Liver (tissue), 8 donors: ENCODE measurements at regions not wholly inside any gene's neighbourhood (a gene's known extent, or its start where the extent isn't known, plus 50 kb on each side); places are given as distances from the start of the nearest gene placed in this dataset.

Source experiments
- DNase-seq: peaks from one replicate; pipeline ENCODE4 v3.0.0-alpha.2; 2017; ENCODE audit warnings: low spot score
- H3K27ac ChIP-seq, 2 donors: one replicate each; pipeline ENCODE4 v1.7.0; 2013; ENCODE audit warnings: inconsistent platforms in 2 of 2, low read length in 2 of 2, control low read depth in 1 of 2, low read depth in 1 of 2, mild to moderate bottlenecking in 1 of 2
- H3K27me3 ChIP-seq, 4 donors: one replicate each; pipeline versions ENCODE4 v1.6.1 to v1.7.0; 2013; ENCODE audit warnings: low read length in 3 of 4, inconsistent platforms in 1 of 4, mild to moderate bottlenecking in 1 of 4, moderate library complexity in 1 of 4; ENCODE audit not compliant: control insufficient read depth in 4 of 4, insufficient read depth in 4 of 4
- H3K36me3 ChIP-seq, 4 donors: one replicate each; pipeline versions ENCODE4 v1.6.1 to v1.7.0; 2013; ENCODE audit warnings: low read length in 3 of 4, mild to moderate bottlenecking in 3 of 4, low read depth in 1 of 4, moderate library complexity in 1 of 4; ENCODE audit not compliant: control insufficient read depth in 4 of 4, insufficient read depth in 3 of 4
- H3K4me1 ChIP-seq, 4 donors: one replicate each; pipeline versions ENCODE4 v1.6.1 to v1.7.0; 2013; ENCODE audit warnings: low read length in 3 of 4, mild to moderate bottlenecking in 3 of 4, moderate library complexity in 1 of 4; ENCODE audit not compliant: control insufficient read depth in 4 of 4, insufficient read depth in 4 of 4
- H3K4me3 ChIP-seq, 3 donors: one replicate each; pipeline versions ENCODE4 v1.6.1 to v1.7.0; 2013; ENCODE audit warnings: low read length in 3 of 3, control low read depth in 1 of 3, low read depth in 1 of 3, mild to moderate bottlenecking in 1 of 3
- H3K9ac ChIP-seq, 2 donors: one replicate each; pipeline ENCODE4 v1.7.0; 2013; ENCODE audit warnings: low read length in 2 of 2, mild to moderate bottlenecking in 2 of 2, moderate library complexity in 2 of 2, control low read depth in 1 of 2, low read depth in 1 of 2
- H3K9me3 ChIP-seq, 4 donors: one replicate each; pipeline versions ENCODE4 v1.6.1 to v1.7.0; 2013; ENCODE audit warnings: low read length in 3 of 4; ENCODE audit not compliant: control insufficient read depth in 4 of 4
- EGR1 ChIP-seq, 2 donors: IDR thresholded peaks; 2 replicates each; pipeline ENCODE4 v1.6.1; 2016 to 2018; ENCODE audit warnings: antibody characterized with exemption in 2 of 2, low read depth in 2 of 2
- FOXA1 ChIP-seq: IDR thresholded peaks from 2 replicates; pipeline ENCODE4 v1.6.1; 2016; ENCODE audit warnings: antibody characterized with exemption
- FOXA2 ChIP-seq: IDR thresholded peaks from 2 replicates; pipeline ENCODE4 v1.6.1; 2016; ENCODE audit warnings: antibody characterized with exemption
- GABPA ChIP-seq, 2 donors: IDR thresholded peaks in 1 of 2; conservative IDR thresholded peaks in 1 of 2; 2 replicates each; pipeline ENCODE4 v1.6.1; 2016; ENCODE audit warnings: antibody characterized with exemption in 2 of 2, mild to moderate bottlenecking in 1 of 2, moderate library complexity in 1 of 2
- HNF4A ChIP-seq, 2 donors: conservative IDR thresholded peaks; 2 replicates each; pipeline ENCODE4 v1.6.1; 2016; ENCODE audit warnings: antibody characterized with exemption in 2 of 2, mild to moderate bottlenecking in 2 of 2
- HNF4G ChIP-seq: IDR thresholded peaks from 2 replicates; pipeline ENCODE4 v1.6.1; 2016; ENCODE audit warnings: antibody characterized with exemption
- JUND ChIP-seq, 2 donors: IDR thresholded peaks; 2 replicates each; pipeline ENCODE4 v1.6.1; 2016; ENCODE audit warnings: antibody characterized with exemption in 2 of 2
- RAD21 ChIP-seq, 2 donors: IDR thresholded peaks; 2 replicates each; pipeline ENCODE4 v1.6.1; 2016; ENCODE audit warnings: antibody characterized with exemption in 2 of 2, mild to moderate bottlenecking in 2 of 2
- RXRA ChIP-seq, 2 donors: IDR thresholded peaks; 2 replicates each; pipeline ENCODE4 v1.6.1; 2017 to 2018; ENCODE audit warnings: antibody characterized with exemption in 2 of 2, mild to moderate bottlenecking in 1 of 2
- SP1 ChIP-seq: IDR thresholded peaks from 2 replicates; pipeline ENCODE4 v1.6.1; 2018; ENCODE audit warnings: antibody characterized with exemption, mild to moderate bottlenecking
- TAF1 ChIP-seq: conservative IDR thresholded peaks from 2 replicates; pipeline ENCODE4 v1.6.1; 2016; ENCODE audit warnings: antibody characterized with exemption, mild to moderate bottlenecking
- YY1 ChIP-seq: IDR thresholded peaks from 2 replicates; pipeline ENCODE4 v1.6.1; 2016; ENCODE audit warnings: antibody characterized with exemption, mild to moderate bottlenecking
- WGBS: extraction: QIAGEN DNeasy Blood & Tissue Kit; methylation state at CpG from one replicate; pipeline ENCODE4 v1.1.7; 2013; 5-methylcytosine and 5-hydroxymethylcytosine counted together
- TF ChIP-seq, protein P1 (sequence below): IDR thresholded peaks from 2 replicates; pipeline ENCODE4 v1.6.1; 2016; ENCODE audit warnings: antibody characterized with exemption
- TF ChIP-seq, protein P2 (sequence below): IDR thresholded peaks from 2 replicates; pipeline ENCODE4 v1.6.1; 2016; ENCODE audit warnings: antibody characterized with exemption, mild to moderate bottlenecking
- TF ChIP-seq, protein P3 (sequence below): IDR thresholded peaks from 2 replicates; pipeline ENCODE4 v1.6.1; 2016; ENCODE audit warnings: antibody characterized with exemption
- TF ChIP-seq, protein P4 (sequence below): IDR thresholded peaks from 2 replicates; pipeline ENCODE4 v1.6.1; 2016; ENCODE audit warnings: antibody characterized with exemption
- TF ChIP-seq, protein P5 (sequence below): fragments of 150-350 bp; IDR thresholded peaks from 2 replicates; pipeline ENCODE4 v1.5.1; 2017; ENCODE audit warnings: improper control_type of control experiment, low read depth, low read length; ENCODE audit not compliant: missing input control
- donor health status: healthy.
- donor health status: healthy.
- donor health status: healthy.
- donor health status: healthy.
- donor health status: healthy.

DNA sequence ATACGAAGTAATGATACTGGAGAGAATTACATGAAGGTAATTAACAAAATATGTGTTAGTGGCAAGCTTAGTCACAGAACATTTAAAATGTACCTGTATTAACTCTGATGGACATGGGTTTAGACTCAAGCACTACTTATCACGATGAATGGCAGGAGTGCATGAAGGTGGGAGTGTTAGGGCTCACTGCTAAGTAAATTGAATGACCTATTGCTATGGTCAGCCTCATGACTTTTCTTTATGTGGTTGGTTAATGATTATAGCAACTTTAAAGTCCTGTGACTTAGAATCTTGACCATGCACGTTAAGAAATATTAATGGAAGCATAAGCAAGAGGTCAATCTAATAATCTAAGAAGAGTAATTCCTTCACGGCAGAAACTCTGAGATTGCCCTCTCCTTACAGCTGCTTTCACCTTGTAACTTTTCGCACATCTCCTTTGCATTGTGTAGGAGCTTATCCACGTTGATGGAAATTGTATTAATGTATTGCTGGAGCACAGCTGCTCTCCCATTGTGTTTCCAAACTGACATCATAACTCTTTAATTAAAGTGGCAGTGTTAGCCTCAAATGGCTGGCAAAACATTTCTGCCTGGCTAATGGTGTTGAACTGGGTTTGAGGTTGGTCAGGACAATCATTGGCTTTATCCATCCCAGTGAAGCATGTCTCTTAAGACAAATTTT lies 114.5 kb downstream of the RXFP2 start:
- H3K4me3 ChIP-seq: no peak overlapping the region
- DNase-seq: no peak
- TF ChIP-seq FOXA1 (no peak), JUND (IDR thresholded peaks at IDR 0.05) (no peak), RXRA (IDR thresholded peaks at IDR 0.05) (no peak), EGR1 (IDR thresholded peaks at IDR 0.05; ENCODE audit: low read depth in 2 of 2) (no peak), HNF4A (conservative IDR thresholded peaks at IDR 0.05) (no peak), YY1 (no peak), FOXA2 (no peak), SP1 (no peak), GABPA (IDR thresholded peaks at IDR 0.05 in 1 of 2, conservative IDR thresholded peaks at IDR 0.05 in 1 of 2) (no peak), RAD21 (IDR thresholded peaks at IDR 0.05) (no peak), TAF1 (no peak), HNF4G (no peak)
- TF ChIP-seq, protein P1, sequence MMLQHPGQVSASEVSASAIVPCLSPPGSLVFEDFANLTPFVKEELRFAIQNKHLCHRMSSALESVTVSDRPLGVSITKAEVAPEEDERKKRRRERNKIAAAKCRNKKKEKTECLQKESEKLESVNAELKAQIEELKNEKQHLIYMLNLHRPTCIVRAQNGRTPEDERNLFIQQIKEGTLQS: no peak
- TF ChIP-seq, protein P2, sequence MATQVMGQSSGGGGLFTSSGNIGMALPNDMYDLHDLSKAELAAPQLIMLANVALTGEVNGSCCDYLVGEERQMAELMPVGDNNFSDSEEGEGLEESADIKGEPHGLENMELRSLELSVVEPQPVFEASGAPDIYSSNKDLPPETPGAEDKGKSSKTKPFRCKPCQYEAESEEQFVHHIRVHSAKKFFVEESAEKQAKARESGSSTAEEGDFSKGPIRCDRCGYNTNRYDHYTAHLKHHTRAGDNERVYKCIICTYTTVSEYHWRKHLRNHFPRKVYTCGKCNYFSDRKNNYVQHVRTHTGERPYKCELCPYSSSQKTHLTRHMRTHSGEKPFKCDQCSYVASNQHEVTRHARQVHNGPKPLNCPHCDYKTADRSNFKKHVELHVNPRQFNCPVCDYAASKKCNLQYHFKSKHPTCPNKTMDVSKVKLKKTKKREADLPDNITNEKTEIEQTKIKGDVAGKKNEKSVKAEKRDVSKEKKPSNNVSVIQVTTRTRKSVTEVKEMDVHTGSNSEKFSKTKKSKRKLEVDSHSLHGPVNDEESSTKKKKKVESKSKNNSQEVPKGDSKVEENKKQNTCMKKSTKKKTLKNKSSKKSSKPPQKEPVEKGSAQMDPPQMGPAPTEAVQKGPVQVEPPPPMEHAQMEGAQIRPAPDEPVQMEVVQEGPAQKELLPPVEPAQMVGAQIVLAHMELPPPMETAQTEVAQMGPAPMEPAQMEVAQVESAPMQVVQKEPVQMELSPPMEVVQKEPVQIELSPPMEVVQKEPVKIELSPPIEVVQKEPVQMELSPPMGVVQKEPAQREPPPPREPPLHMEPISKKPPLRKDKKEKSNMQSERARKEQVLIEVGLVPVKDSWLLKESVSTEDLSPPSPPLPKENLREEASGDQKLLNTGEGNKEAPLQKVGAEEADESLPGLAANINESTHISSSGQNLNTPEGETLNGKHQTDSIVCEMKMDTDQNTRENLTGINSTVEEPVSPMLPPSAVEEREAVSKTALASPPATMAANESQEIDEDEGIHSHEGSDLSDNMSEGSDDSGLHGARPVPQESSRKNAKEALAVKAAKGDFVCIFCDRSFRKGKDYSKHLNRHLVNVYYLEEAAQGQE: no peak
- TF ChIP-seq, protein P3, sequence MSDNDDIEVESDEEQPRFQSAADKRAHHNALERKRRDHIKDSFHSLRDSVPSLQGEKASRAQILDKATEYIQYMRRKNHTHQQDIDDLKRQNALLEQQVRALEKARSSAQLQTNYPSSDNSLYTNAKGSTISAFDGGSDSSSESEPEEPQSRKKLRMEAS: no peak
- TF ChIP-seq, protein P4, sequence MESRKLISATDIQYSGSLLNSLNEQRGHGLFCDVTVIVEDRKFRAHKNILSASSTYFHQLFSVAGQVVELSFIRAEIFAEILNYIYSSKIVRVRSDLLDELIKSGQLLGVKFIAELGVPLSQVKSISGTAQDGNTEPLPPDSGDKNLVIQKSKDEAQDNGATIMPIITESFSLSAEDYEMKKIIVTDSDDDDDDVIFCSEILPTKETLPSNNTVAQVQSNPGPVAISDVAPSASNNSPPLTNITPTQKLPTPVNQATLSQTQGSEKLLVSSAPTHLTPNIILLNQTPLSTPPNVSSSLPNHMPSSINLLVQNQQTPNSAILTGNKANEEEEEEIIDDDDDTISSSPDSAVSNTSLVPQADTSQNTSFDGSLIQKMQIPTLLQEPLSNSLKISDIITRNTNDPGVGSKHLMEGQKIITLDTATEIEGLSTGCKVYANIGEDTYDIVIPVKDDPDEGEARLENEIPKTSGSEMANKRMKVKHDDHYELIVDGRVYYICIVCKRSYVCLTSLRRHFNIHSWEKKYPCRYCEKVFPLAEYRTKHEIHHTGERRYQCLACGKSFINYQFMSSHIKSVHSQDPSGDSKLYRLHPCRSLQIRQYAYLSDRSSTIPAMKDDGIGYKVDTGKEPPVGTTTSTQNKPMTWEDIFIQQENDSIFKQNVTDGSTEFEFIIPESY: no peak
- TF ChIP-seq, protein P5, sequence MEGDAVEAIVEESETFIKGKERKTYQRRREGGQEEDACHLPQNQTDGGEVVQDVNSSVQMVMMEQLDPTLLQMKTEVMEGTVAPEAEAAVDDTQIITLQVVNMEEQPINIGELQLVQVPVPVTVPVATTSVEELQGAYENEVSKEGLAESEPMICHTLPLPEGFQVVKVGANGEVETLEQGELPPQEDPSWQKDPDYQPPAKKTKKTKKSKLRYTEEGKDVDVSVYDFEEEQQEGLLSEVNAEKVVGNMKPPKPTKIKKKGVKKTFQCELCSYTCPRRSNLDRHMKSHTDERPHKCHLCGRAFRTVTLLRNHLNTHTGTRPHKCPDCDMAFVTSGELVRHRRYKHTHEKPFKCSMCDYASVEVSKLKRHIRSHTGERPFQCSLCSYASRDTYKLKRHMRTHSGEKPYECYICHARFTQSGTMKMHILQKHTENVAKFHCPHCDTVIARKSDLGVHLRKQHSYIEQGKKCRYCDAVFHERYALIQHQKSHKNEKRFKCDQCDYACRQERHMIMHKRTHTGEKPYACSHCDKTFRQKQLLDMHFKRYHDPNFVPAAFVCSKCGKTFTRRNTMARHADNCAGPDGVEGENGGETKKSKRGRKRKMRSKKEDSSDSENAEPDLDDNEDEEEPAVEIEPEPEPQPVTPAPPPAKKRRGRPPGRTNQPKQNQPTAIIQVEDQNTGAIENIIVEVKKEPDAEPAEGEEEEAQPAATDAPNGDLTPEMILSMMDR: no peak
- H3K4me1 ChIP-seq: no peaks in the 10 kb centered on the region
- 88% methylated on average over 6 of the region's 6 CpGs for WGBS
- H3K9ac ChIP-seq: no peak overlapping the region
- H3K27me3 ChIP-seq: no peaks in the 10 kb centered on the region
- H3K9me3 ChIP-seq: no peaks in the 10 kb centered on the region
- H3K27ac ChIP-seq: no peak overlapping the region
- no peaks in the 10 kb centered on the region for H3K36me3 ChIP-seq
